ENCODE measurements at regions not wholly inside any gene's neighbourhood (a gene's known extent, or its start where the extent isn't known, plus 50 kb on each side); places are given as distances from the start of the nearest gene placed in this dataset.

- TF ChIP-seq CTCF (IDR thresholded peaks at IDR 0.05; ENCODE audit: low read depth, low read length) = no peak
- no peak for TF ChIP-seq EZH2phosphoT487 (IDR thresholded peaks at IDR 0.05; ENCODE audit: low read depth)
- Histone ChIP-seq H3K4me2 (ENCODE audit: low read length) (no peak overlapping the region), H3K9me3 (ENCODE audit: insufficient read depth, low read length) (no peaks in the 10 kb centered on the region), H4K20me1 (ENCODE audit: insufficient read depth, low read length) (no peaks in the 10 kb centered on the region), H3K27ac (ENCODE audit: low read length) (no peak overlapping the region), H3K4me3 (ENCODE audit: low read length) (no peak overlapping the region), H3K27me3 (ENCODE audit: low read depth, low read length) (no peaks in the 10 kb centered on the region), H3K4me1 (ENCODE audit: low read length) (no peaks in the 10 kb centered on the region), H3K36me3 (replicated peaks; ENCODE audit: low read depth, low read length) (no peaks in the 10 kb centered on the region), H3K79me2 (ENCODE audit: low read length) (no peaks in the 10 kb centered on the region), H2AFZ (ENCODE audit: low read depth, low read length) (no peak overlapping the region), H3K9ac (ENCODE audit: low read length) (no peak overlapping the region)
Measured at GRCh38 chr2:17416884-17417391, 101.3 kb downstream of the RAD51AP2 start.

GRCh38 chr2:17413036-17413435, 105.2 kb downstream of the RAD51AP2 start:
- Histone ChIP-seq H3K9ac (ENCODE audit: low read length) (no peak overlapping the region), H3K4me1 (ENCODE audit: low read length) (no peaks in the 10 kb centered on the region), H3K79me2 (ENCODE audit: low read length) (no peaks in the 10 kb centered on the region), H4K20me1 (ENCODE audit: insufficient read depth, low read length) (no peaks in the 10 kb centered on the region), H3K27me3 (ENCODE audit: low read depth, low read length) (no peaks in the 10 kb centered on the region), H3K27ac (ENCODE audit: low read length) (no peak overlapping the region), H2AFZ (ENCODE audit: low read depth, low read length) (no peak overlapping the region), H3K4me2 (ENCODE audit: low read length) (no peak overlapping the region), H3K4me3 (ENCODE audit: low read length) (no peak overlapping the region), H3K9me3 (ENCODE audit: insufficient read depth, low read length) (no peaks in the 10 kb centered on the region), H3K36me3 (replicated peaks; ENCODE audit: low read depth, low read length) (no peaks in the 10 kb centered on the region)
- TF ChIP-seq CTCF (IDR thresholded peaks at IDR 0.05; ENCODE audit: low read depth, low read length) (no peak), EZH2phosphoT487 (IDR thresholded peaks at IDR 0.05; ENCODE audit: low read depth) (no peak)

- TF ChIP-seq EZH2phosphoT487 (IDR thresholded peaks at IDR 0.05; ENCODE audit: low read depth) (no peak), CTCF (IDR thresholded peaks at IDR 0.05; ENCODE audit: low read depth, low read length) (no peak)
- H4K20me1 ChIP-seq (ENCODE audit: insufficient read depth, low read length) = no peaks in the 10 kb centered on the region
- H3K27ac ChIP-seq (ENCODE audit: low read length) = no peak overlapping the region
- H3K4me3 ChIP-seq (ENCODE audit: low read length) = no peak overlapping the region
- H3K9ac ChIP-seq (ENCODE audit: low read length) = no peak overlapping the region
- H3K9me3 ChIP-seq (ENCODE audit: insufficient read depth, low read length) = peaks cover 3% of the 10 kb centered on the region; the same call in 1 of the 2 replicates
- peaks cover 8% of the 10 kb centered on the region for H3K4me1 ChIP-seq (ENCODE audit: low read length)
- H3K36me3 ChIP-seq (replicated peaks; ENCODE audit: low read depth, low read length) = no peaks in the 10 kb centered on the region
- no peaks in the 10 kb centered on the region for H3K79me2 ChIP-seq (ENCODE audit: low read length)
- no peak overlapping the region for H2AFZ ChIP-seq (ENCODE audit: low read depth, low read length)
- H3K27me3 ChIP-seq (ENCODE audit: low read depth, low read length) = no peaks in the 10 kb centered on the region
- no peak overlapping the region for H3K4me2 ChIP-seq (ENCODE audit: low read length)
Measured at GRCh38 chr2:17401096-17401495, 117.1 kb downstream of the RAD51AP2 start.

GRCh38 chr2:17398770-17399169, 119.5 kb downstream of the RAD51AP2 start:
- Histone ChIP-seq H3K4me1 (ENCODE audit: low read length) (peaks cover 8% of the 10 kb centered on the region), H3K4me2 (ENCODE audit: low read length) (peak overlapping the region; percentile 50), H3K27me3 (ENCODE audit: low read depth, low read length) (no peaks in the 10 kb centered on the region), H4K20me1 (ENCODE audit: insufficient read depth, low read length) (no peaks in the 10 kb centered on the region), H3K9ac (ENCODE audit: low read length) (no peak overlapping the region), H3K27ac (ENCODE audit: low read length) (no peak overlapping the region), H3K9me3 (ENCODE audit: insufficient read depth, low read length) (peaks cover 3% of the 10 kb centered on the region; the same call in 1 of the 2 replicates), H3K36me3 (replicated peaks; ENCODE audit: low read depth, low read length) (no peaks in the 10 kb centered on the region), H2AFZ (ENCODE audit: low read depth, low read length) (peak overlapping the region; percentile 60), H3K79me2 (ENCODE audit: low read length) (no peaks in the 10 kb centered on the region), H3K4me3 (ENCODE audit: low read length) (no peak overlapping the region)
- TF ChIP-seq EZH2phosphoT487 (IDR thresholded peaks at IDR 0.05; ENCODE audit: low read depth) (no peak), CTCF (IDR thresholded peaks at IDR 0.05; ENCODE audit: low read depth, low read length) (no peak)
